Superior temporal gyrus (tissue), 1 donor: ENCODE measurements at regions not wholly inside any gene's neighbourhood (a gene's known extent, or its start where the extent isn't known, plus 50 kb on each side); places are given as distances from the start of the nearest gene placed in this dataset.
"Not testable (repeated sequence)": the region's sequence is repeated elsewhere in the genome, so short reads cannot be mapped to it uniquely, and the experiment has no call there.

Source experiments
- DNase-seq: peaks from one replicate; pipeline ENCODE4 v3.0.0-alpha.2; 2016; ENCODE audit errors: extremely low spot score

- DNase-seq, result no peak
These were observed 141.1 kb downstream of the NDUFA12 start for GRCh38 chr12:94862421-94862820.

- no peak for DNase-seq
These were observed 147.2 kb downstream of the NDUFA12 start for GRCh38 chr12:94856324-94856723.

GRCh38 chr12:94855853-94856252 is 147.6 kb downstream of the NDUFA12 start:
- no peak for DNase-seq

GRCh38 chr12:94851396-94852028 is 152.0 kb downstream of the NDUFA12 start:
- no peak for DNase-seq

GRCh38 chr12:94849411-94849976 is 154.0 kb downstream of the NDUFA12 start:
- no peak for DNase-seq

GRCh38 chr12:94848966-94849365 is 154.5 kb downstream of the NDUFA12 start:
- DNase-seq, result no peak

- DNase-seq, result no peak
These were observed 158.4 kb downstream of the NDUFA12 start for GRCh38 chr12:94845110-94845509.

- no peak for DNase-seq
These were observed 159.0 kb downstream of the NDUFA12 start for GRCh38 chr12:94844452-94844851.

- no peak for DNase-seq
These were observed 161.4 kb downstream of the NDUFA12 start for GRCh38 chr12:94841904-94842610.

GRCh38 chr12:94841177-94841576 is 162.3 kb downstream of the NDUFA12 start:
- no peak for DNase-seq

- DNase-seq, result no peak
These were observed 164.2 kb downstream of the NDUFA12 start for GRCh38 chr12:94839347-94839746.

GRCh38 chr12:94836952-94837670 is 166.4 kb downstream of the NDUFA12 start:
- not testable (repeated sequence) for DNase-seq

GRCh38 chr12:94834036-94834625 is 169.4 kb downstream of the NDUFA12 start:
- no peak for DNase-seq

GRCh38 chr12:94832780-94833681 is 170.5 kb downstream of the NDUFA12 start:
- DNase-seq, result no peak

GRCh38 chr12:94832105-94832504 is 171.4 kb downstream of the NDUFA12 start:
- DNase-seq, result no peak

- no peak for DNase-seq
These were observed 172.3 kb downstream of the NDUFA12 start for GRCh38 chr12:94831081-94831751.

GRCh38 chr12:94829552-94829951 is 173.9 kb downstream of the NDUFA12 start:
- DNase-seq, result no peak

GRCh38 chr12:94819011-94819410 is 168.7 kb upstream of the TMCC3 start:
- DNase-seq, result no peak

GRCh38 chr12:94817695-94818075 is 167.3 kb upstream of the TMCC3 start:
- no peak for DNase-seq

GRCh38 chr12:94817201-94817600 is 166.8 kb upstream of the TMCC3 start:
- DNase-seq, result not testable (repeated sequence)
